ENCODE measurements at regions not wholly inside any gene's neighbourhood (a gene's known extent, or its start where the extent isn't known, plus 50 kb on each side); places are given as distances from the start of the nearest gene placed in this dataset.
"Not testable (repeated sequence)": the region's sequence is repeated elsewhere in the genome, so short reads cannot be mapped to it uniquely, and the experiment has no call there.

DNA sequence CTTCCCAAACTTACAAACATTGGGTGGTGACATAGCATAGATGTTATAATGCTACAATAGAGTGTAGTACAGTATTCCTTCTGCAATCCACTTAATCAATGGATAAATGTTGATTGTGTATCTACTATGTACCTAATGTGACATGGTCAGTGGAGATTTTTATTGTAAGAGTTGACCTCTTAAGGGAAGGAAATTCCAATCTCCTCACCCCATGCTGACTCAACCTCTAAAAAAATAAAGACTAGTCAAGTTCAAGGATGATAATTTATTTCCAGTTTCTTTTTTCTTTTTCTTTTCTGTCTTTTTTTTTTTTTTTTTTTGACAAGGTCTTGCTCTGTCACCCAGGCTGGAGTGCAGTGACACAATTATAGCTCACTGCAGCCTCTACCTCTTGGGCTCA, 206.5 kb upstream of the STS start:
- Histone ChIP-seq H3K4me3 (no peak overlapping the region), H3K36me3 (no peaks in the 10 kb centered on the region), H3K4me1 (no peaks in the 10 kb centered on the region), H3K27ac (no peak overlapping the region), H3K9me3 (no peaks in the 10 kb centered on the region), H3K27me3 (no peaks in the 10 kb centered on the region)
- TF ChIP-seq, protein P1, sequence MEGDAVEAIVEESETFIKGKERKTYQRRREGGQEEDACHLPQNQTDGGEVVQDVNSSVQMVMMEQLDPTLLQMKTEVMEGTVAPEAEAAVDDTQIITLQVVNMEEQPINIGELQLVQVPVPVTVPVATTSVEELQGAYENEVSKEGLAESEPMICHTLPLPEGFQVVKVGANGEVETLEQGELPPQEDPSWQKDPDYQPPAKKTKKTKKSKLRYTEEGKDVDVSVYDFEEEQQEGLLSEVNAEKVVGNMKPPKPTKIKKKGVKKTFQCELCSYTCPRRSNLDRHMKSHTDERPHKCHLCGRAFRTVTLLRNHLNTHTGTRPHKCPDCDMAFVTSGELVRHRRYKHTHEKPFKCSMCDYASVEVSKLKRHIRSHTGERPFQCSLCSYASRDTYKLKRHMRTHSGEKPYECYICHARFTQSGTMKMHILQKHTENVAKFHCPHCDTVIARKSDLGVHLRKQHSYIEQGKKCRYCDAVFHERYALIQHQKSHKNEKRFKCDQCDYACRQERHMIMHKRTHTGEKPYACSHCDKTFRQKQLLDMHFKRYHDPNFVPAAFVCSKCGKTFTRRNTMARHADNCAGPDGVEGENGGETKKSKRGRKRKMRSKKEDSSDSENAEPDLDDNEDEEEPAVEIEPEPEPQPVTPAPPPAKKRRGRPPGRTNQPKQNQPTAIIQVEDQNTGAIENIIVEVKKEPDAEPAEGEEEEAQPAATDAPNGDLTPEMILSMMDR (IDR thresholded peaks at IDR 0.05) = no peak
- TF ChIP-seq POLR2A (IDR thresholded peaks at IDR 0.05) (no peak), POLR2AphosphoS5 (IDR thresholded peaks at IDR 0.05) (no peak)
- DNase-seq (ENCODE audit: low spot score in 2 of 2) = no peak
- intact Hi-C loops (cut with DNase I; ENCODE audit: low total_unique reads) = no loop called here

DNA sequence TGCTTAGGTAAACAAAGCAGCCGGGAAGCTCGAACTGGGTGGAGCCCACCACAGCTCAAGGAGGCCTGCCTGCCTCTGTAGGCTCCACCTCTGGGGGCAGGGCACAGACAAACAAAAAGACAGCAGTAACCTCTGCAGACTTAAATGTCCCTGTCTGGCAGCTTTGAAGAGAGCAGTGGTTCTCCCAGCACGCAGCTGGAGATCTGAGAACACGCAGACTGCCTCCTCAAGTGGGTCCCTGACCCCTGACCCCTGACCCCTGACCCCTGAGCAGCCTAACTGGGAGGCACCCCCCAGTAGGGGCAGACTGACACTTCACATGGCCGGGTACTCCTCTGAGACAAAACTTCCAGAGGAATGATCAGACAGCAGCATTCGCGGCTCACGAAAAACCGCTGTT, 214.6 kb upstream of the STS start:
- H3K9me3 ChIP-seq; H3K4me3 ChIP-seq; H3K27ac ChIP-seq; DNase-seq (ENCODE audit: low spot score in 2 of 2); H3K27me3 ChIP-seq; H3K4me1 ChIP-seq; intact Hi-C loops (cut with DNase I; ENCODE audit: low total_unique reads); H3K36me3 ChIP-seq: not testable (repeated sequence)

DNA sequence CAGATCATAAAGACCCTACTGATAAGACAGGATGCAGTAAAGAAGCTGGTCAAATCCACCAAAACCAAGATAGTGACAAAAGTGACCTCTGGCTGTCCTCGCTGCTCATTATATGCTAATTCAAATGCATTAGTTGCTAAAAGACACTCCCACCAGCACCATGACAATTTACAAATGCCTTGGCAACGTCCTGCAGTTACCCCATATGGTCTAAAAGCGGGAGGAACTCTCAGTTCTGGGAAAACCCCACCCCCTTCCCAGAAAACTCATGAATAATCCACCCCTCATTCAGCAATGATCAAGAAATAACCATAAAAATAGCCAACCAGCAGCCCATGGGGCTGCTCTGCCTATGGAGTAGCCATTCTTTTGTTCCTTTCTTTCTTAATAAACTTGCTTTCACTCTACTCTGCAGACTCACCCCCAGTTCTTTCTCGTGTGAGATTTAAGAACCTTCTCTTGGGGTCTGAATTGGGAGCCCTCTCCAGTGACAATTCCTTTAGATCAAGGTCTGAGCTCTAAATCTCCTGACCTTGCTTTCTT, 217.1 kb upstream of the STS start:
- H3K27me3 ChIP-seq = no peaks in the 10 kb centered on the region

DNA sequence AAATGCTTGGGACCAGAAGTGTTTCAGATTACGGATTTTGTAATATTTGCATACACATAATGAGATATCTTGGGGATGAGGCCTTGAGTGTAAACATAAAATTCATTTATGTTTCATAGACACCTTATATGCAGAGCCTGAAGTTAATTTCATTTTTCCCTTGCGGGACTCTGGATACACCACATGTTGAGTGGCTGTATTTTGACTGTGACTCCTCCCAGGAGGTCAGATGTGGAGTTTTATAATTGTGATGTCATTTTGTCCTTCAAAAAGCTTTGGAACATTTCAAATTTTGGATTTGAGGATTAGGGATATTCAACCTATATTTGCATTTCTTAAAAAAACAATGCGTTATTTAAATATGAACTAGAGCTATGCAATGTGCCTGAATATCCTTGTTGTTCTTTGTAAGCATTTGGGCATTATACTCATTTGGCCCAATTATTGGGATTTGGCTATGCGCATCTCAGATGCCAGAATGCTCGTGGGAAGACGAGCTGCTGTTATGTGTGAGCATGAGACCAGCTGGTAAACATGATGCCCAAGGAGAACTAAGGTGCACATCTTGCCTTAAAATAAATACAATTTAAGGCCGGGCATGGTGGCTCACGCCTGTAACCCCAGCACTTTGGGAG, 223.0 kb upstream of the STS start:
- intact Hi-C loops (cut with DNase I; ENCODE audit: low total_unique reads) = no loop called here
- H3K4me1 ChIP-seq = no peaks in the 10 kb centered on the region
- H3K27ac ChIP-seq = no peak overlapping the region
- no peaks in the 10 kb centered on the region for H3K36me3 ChIP-seq
- H3K27me3 ChIP-seq = no peaks in the 10 kb centered on the region
- no peak for DNase-seq (ENCODE audit: low spot score in 2 of 2)
- H3K4me3 ChIP-seq = no peak overlapping the region
- H3K9me3 ChIP-seq = no peaks in the 10 kb centered on the region
- TF ChIP-seq POLR2AphosphoS5 (IDR thresholded peaks at IDR 0.05) = no peak
- TF ChIP-seq, protein P1 (IDR thresholded peaks at IDR 0.05) = no peak
- no peak for TF ChIP-seq POLR2A (IDR thresholded peaks at IDR 0.05)

More for the DNA sequence above, 217.1 kb upstream of the STS start:
- Histone ChIP-seq H3K9me3 (no peaks in the 10 kb centered on the region), H3K36me3 (no peaks in the 10 kb centered on the region), H3K27ac (no peak overlapping the region), H3K4me1 (no peaks in the 10 kb centered on the region), H3K4me3 (no peak overlapping the region)
- TF ChIP-seq POLR2AphosphoS5 (IDR thresholded peaks at IDR 0.05) = no peak
- TF ChIP-seq, protein P1 (IDR thresholded peaks at IDR 0.05) = no peak
- no peak for TF ChIP-seq POLR2A (IDR thresholded peaks at IDR 0.05)
- no peak for DNase-seq (ENCODE audit: low spot score in 2 of 2)
- intact Hi-C loops (cut with DNase I; ENCODE audit: low total_unique reads) = no loop called here

DNA sequence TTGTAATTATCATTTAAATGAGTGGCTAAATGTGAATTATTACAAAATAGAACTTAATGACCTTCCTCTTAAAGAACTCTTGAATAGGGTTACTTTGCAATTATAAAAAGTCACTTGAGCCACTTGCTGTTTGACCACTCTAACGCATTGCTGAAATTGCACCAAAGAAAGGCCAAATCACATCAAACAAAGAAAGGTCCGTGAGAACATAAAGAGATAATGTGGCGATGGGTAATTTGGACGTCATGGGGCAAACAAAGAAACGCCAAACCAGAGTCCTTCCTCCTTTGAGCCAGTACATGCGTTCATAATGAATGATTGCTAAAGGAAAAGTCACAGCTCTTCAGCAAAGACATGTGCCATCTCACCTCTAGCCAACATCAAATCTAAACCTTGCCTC, 229.8 kb upstream of the STS start:
- H3K27ac ChIP-seq = no peak overlapping the region
- no peak overlapping the region for H3K4me3 ChIP-seq
- no peaks in the 10 kb centered on the region for H3K36me3 ChIP-seq
- no peaks in the 10 kb centered on the region for H3K4me1 ChIP-seq
- TF ChIP-seq POLR2AphosphoS5 (IDR thresholded peaks at IDR 0.05) = no peak
- DNase-seq (ENCODE audit: low spot score in 2 of 2) = no peak
- intact Hi-C loops (cut with DNase I; ENCODE audit: low total_unique reads) = no loop called here
- no peaks in the 10 kb centered on the region for H3K27me3 ChIP-seq
- H3K9me3 ChIP-seq = no peaks in the 10 kb centered on the region

DNA sequence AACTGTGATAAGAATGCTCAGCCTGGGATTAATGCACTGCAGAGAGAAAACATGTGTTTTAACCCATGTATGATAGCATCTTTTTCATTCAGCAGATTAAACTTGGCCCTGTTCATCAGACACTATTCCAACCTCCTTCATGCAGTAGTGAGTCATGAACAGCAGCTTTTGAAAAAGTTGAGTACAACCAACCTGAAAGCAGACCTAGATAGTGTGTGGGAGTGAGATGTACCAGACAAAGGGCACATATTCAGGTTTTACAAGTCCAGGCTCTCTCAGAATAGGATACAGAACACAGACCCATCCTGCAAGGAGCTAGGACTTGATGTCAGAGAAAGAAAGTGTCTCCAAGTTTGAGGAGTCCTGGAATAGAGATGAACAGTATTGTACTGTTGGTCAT, 237.3 kb upstream of the STS start:
- H3K4me1 ChIP-seq = no peaks in the 10 kb centered on the region
- intact Hi-C loops (cut with DNase I; ENCODE audit: low total_unique reads) = no loop called here

More for the DNA sequence above, 237.3 kb upstream of the STS start:
- Histone ChIP-seq H3K9me3 (peaks cover 0 to 4% of the 10 kb centered on the region in 2 donors), H3K4me3 (no peak overlapping the region), H3K36me3 (no peaks in the 10 kb centered on the region), H3K27ac (no peak overlapping the region), H3K27me3 (no peaks in the 10 kb centered on the region)
- TF ChIP-seq POLR2A (IDR thresholded peaks at IDR 0.05) (no peak), POLR2AphosphoS5 (IDR thresholded peaks at IDR 0.05) (no peak)
- TF ChIP-seq, protein P1 (IDR thresholded peaks at IDR 0.05) = no peak
- no peak for DNase-seq (ENCODE audit: low spot score in 2 of 2)
